NOMO-1 treated with dmso at 0.1 percent for 144 hours (cell line): ENCODE measurements at regions not wholly inside any gene's neighbourhood (a gene's known extent, or its start where the extent isn't known, plus 50 kb on each side); places are given as distances from the start of the nearest gene placed in this dataset.

Experiments used
- DNase-seq: peaks from one replicate; lab custom pipeline; 2025; ENCODE audit not compliant: unreplicated experiment; lab: John Stamatoyannopoulos, UW

- no peak for DNase-seq
These were observed 86.4 kb downstream of the MICALL2 start for GRCh38 chr7:1372671-1373379.

GRCh38 chr7:1377111-1377909 lies 82.0 kb downstream of the MICALL2 start:
- no peak for DNase-seq

- DNase-seq: no peak
These were observed 80.4 kb downstream of the MICALL2 start for GRCh38 chr7:1378610-1379601.

- no peak for DNase-seq
These were observed 78.9 kb downstream of the MICALL2 start for GRCh38 chr7:1380231-1380815.

- DNase-seq: no peak
These were observed 78.3 kb downstream of the MICALL2 start for GRCh38 chr7:1380821-1381580.

GRCh38 chr7:1382553-1383397 lies 76.5 kb downstream of the MICALL2 start:
- DNase-seq: no peak

- DNase-seq: no peak
These were observed 75.7 kb downstream of the MICALL2 start for GRCh38 chr7:1383398-1384112.

GRCh38 chr7:1384113-1384415 lies 75.2 kb downstream of the MICALL2 start:
- no peak for DNase-seq
